ENCODE measurements at regions not wholly inside any gene's neighbourhood (a gene's known extent, or its start where the extent isn't known, plus 50 kb on each side); places are given as distances from the start of the nearest gene placed in this dataset.

DNA sequence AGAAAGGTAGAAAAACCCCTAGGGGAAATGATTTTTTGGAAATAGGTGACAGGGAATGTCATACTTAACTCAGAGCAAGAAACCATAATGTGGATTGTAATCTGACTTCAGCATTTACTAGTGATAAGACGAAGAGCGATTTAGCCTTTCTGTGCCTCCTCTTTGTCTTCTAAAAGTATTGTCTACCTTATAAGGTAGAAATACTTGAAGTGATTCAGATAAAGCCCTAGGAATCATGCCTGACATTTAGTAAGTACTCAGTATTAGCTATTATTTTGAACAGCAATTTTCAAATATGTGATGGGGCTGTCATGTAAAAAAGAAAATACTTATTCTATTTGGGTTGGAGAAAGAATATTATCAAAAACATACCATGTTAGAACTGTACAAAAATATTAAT, 525.9 kb upstream of the EYS start:
- Histone ChIP-seq H3K9me3 (no peaks in the 10 kb centered on the region), H3K36me3 (no peaks in the 10 kb centered on the region), H3K4me1 (no peaks in the 10 kb centered on the region), H3K4me3 (no peak overlapping the region), H3K27me3 (no peaks in the 10 kb centered on the region), H3K27ac (no peak overlapping the region)
- intact Hi-C loops (cut with DNase I), result no loop called here
- no peak for TF ChIP-seq POLR2A (IDR thresholded peaks at IDR 0.05)
- no peak for TF ChIP-seq POLR2AphosphoS5 (IDR thresholded peaks at IDR 0.05; ENCODE audit: insufficient read depth in 1 of 2, low read depth in 1 of 2)
- TF ChIP-seq, protein P1, sequence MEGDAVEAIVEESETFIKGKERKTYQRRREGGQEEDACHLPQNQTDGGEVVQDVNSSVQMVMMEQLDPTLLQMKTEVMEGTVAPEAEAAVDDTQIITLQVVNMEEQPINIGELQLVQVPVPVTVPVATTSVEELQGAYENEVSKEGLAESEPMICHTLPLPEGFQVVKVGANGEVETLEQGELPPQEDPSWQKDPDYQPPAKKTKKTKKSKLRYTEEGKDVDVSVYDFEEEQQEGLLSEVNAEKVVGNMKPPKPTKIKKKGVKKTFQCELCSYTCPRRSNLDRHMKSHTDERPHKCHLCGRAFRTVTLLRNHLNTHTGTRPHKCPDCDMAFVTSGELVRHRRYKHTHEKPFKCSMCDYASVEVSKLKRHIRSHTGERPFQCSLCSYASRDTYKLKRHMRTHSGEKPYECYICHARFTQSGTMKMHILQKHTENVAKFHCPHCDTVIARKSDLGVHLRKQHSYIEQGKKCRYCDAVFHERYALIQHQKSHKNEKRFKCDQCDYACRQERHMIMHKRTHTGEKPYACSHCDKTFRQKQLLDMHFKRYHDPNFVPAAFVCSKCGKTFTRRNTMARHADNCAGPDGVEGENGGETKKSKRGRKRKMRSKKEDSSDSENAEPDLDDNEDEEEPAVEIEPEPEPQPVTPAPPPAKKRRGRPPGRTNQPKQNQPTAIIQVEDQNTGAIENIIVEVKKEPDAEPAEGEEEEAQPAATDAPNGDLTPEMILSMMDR (IDR thresholded peaks at IDR 0.05), result no peak
- no peak for DNase-seq (ENCODE audit: extremely low spot score in 2 of 2)

DNA sequence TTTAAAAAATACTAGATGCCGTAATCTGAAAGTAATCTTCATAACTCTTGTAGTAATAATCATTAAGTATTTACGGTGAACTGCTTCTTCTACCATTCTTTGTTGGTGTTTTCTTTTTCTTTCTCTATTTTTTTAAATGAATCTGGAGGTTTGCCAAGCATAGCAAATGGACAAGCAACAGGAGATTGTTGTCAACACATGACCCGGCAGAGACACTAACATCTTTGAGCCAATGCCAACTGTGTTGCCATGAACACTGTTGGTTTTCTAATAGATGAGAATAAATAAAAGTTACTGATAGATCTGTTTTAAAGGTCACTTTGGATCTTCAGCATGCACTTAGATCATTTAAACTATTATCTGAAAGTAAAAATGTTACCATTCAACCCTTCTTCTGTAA, 523.6 kb upstream of the EYS start:
- Histone ChIP-seq H3K4me3 (no peak overlapping the region), H3K36me3 (no peaks in the 10 kb centered on the region), H3K4me1 (no peaks in the 10 kb centered on the region), H3K27ac (no peak overlapping the region), H3K9me3 (no peaks in the 10 kb centered on the region), H3K27me3 (no peaks in the 10 kb centered on the region)
- no peak for TF ChIP-seq POLR2AphosphoS5 (IDR thresholded peaks at IDR 0.05; ENCODE audit: insufficient read depth in 1 of 2, low read depth in 1 of 2)
- TF ChIP-seq, protein P1 (IDR thresholded peaks at IDR 0.05), result no peak
- TF ChIP-seq POLR2A (IDR thresholded peaks at IDR 0.05), result no peak
- no peak for DNase-seq (ENCODE audit: extremely low spot score in 2 of 2)
- intact Hi-C loops (cut with DNase I), result no loop called here

DNA sequence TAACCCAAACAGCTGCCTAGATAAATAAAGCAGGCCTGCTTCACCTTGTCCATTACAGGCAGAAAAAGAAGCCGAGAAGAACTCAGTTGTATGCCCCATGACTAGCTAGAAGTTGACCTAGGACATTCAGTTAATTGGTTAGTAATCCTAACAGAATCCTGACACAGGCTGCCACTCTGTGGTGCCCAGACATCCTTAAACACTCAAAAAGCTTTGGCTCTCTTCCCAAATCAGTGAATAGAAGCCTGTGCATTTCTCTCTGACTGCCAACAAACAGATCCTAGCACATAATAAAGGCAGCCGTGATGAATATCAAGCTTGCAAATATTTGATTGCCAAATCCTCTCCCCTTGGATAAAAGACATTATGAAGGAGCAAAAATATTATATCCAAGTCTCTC, 519.1 kb upstream of the EYS start:
- DNase-seq (ENCODE audit: extremely low spot score in 2 of 2), result no peak
- intact Hi-C loops (cut with DNase I), result no loop called here
- TF ChIP-seq, protein P1 (IDR thresholded peaks at IDR 0.05), result no peak
- no peak for TF ChIP-seq POLR2AphosphoS5 (IDR thresholded peaks at IDR 0.05; ENCODE audit: insufficient read depth in 1 of 2, low read depth in 1 of 2)
- H3K27me3 ChIP-seq, result no peaks in the 10 kb centered on the region
- H3K4me3 ChIP-seq, result no peak overlapping the region
- no peak overlapping the region for H3K27ac ChIP-seq
- H3K9me3 ChIP-seq, result no peaks in the 10 kb centered on the region
- H3K36me3 ChIP-seq, result no peaks in the 10 kb centered on the region
- no peaks in the 10 kb centered on the region for H3K4me1 ChIP-seq

DNA sequence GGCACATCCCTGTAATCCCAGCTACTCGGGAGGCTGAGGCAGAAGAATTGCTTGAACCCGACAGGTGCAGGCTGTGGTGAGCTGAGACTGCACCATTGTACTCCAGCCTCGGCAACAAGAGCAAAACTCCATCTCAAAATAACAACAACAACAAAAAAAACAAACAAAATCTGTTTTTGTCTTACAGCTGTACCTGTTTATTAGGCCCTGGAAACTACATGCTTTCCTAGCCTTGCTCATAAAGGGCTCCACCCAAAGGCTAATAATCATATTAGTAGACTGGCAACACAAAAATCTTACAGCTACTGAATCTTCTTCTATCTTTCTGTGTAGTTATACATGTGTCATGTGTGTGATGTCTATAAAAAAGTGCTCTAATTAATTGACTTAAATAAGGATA, 503.9 kb upstream of the EYS start:
- Histone ChIP-seq H3K4me1 (no peaks in the 10 kb centered on the region), H3K27ac (no peak overlapping the region), H3K36me3 (no peaks in the 10 kb centered on the region), H3K4me3 (no peak overlapping the region), H3K27me3 (no peaks in the 10 kb centered on the region), H3K9me3 (no peaks in the 10 kb centered on the region)
- TF ChIP-seq, protein P1 (IDR thresholded peaks at IDR 0.05), result no peak
- TF ChIP-seq POLR2AphosphoS5 (IDR thresholded peaks at IDR 0.05; ENCODE audit: insufficient read depth in 1 of 2, low read depth in 1 of 2) (no peak), POLR2A (IDR thresholded peaks at IDR 0.05) (no peak)
- no peak for DNase-seq (ENCODE audit: extremely low spot score in 2 of 2)
- intact Hi-C loops (cut with DNase I), result no loop called here

DNA sequence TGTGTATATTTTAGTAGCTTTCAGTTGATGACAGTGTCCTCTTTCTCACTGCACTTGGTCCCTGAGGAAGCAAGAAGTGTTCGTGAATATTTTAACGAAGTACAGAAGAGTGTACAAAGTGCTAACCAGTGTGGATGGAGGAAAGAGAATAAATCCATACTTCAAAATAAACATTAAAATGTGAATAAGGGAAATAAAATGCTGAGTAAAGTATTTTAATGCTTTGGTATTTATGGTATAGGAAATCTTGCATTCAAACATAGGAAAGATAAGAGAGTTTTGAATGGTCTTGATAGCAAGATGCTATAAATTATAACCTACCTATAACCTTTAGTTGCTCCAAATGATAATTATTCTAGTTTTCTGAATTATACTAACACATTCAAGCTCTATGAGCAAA, 493.4 kb upstream of the EYS start:
- H3K36me3 ChIP-seq, result no peaks in the 10 kb centered on the region
- H3K27ac ChIP-seq, result no peak overlapping the region
- DNase-seq (ENCODE audit: extremely low spot score in 2 of 2), result no peak
- intact Hi-C loops (cut with DNase I), result no loop called here
- TF ChIP-seq POLR2A (IDR thresholded peaks at IDR 0.05) (no peak), POLR2AphosphoS5 (IDR thresholded peaks at IDR 0.05; ENCODE audit: insufficient read depth in 1 of 2, low read depth in 1 of 2) (no peak)
- TF ChIP-seq, protein P1 (IDR thresholded peaks at IDR 0.05), result no peak
- H3K27me3 ChIP-seq, result no peaks in the 10 kb centered on the region
- H3K4me3 ChIP-seq, result no peak overlapping the region
- no peaks in the 10 kb centered on the region for H3K9me3 ChIP-seq
- H3K4me1 ChIP-seq, result no peaks in the 10 kb centered on the region

Data from vagina (tissue), 2 donors.